ENCODE measurements at regions not wholly inside any gene's neighbourhood (a gene's known extent, or its start where the extent isn't known, plus 50 kb on each side); places are given as distances from the start of the nearest gene placed in this dataset.
"Not testable (repeated sequence)": the region's sequence is repeated elsewhere in the genome, so short reads cannot be mapped to it uniquely, and the experiment has no call there.

DNA sequence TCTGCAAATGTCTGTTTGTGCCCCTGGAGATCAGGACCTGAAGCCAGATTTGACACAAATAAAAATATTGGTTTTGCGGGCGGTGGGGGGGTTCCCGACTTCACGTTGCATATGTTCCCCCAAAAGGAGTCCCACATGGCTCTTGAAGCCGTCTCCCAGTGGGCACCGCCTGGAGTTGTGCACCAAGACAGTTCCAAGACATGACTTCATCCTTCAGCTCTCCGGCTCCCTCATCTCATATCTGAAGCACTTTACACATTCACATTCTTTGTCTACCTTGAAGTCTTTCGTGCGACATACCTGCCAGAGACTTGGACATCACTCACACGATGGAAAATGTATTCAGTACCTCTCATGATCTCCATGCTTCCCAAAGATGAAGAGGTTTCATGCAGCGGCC lies 362.8 kb upstream of the FOXK1 start:
- DNase-seq (ENCODE audit: low spot score), result no peak

GRCh38 chr7:4325732-4326131 lies 356.4 kb upstream of the FOXK1 start:
- no peak for DNase-seq (ENCODE audit: low spot score)

GRCh38 chr7:4331711-4332110 lies 350.4 kb upstream of the FOXK1 start:
- no peak for DNase-seq (ENCODE audit: low spot score)

GRCh38 chr7:4338556-4338955 lies 343.5 kb upstream of the FOXK1 start:
- DNase-seq (ENCODE audit: low spot score), result no peak

DNA sequence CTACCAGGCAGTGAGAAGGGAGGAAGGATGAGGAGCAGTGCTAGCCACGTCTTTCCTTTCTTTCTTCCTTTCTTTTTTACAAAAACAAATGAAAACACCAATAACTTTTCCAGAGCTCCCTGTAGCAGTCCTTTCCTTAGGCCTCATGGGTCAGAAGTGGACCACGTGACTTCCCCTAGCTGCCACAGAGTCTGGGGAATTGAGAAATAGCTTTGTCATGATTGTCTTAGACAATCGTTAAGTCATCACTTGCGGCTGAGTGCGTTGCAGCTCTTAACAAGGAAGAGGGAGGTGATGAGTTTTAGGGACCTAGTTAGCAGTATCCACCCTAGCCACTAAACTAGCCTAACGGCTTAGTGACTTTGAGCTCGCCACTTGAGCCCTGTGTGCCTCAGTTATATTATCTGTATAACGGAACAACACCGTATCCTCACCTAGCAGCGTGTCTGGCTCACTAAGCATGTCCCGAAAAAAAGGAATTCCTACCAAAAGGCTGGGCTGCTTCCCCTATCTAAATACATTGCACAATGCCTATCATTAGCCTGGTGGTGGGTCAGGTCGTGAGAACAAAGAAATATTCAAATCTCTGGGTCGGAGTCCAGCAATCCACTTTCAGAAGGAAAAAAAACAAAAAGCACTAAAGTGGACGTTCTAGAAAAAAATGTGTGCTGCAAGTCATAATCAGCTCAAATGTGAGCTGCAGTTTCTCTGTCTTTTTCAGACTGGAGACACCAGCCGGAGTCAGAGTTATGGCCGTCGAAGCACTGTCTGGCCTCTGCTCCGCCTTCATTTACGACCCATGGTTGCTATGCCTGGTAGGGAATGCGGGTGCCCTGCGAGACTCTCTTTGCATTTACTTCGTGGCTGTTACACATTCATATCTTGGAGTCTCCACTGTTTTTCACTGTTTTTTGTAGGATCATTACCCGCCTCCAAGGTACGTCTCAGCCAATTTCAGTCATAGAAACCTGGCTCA lies 338.5 kb upstream of the FOXK1 start:
- no peak for DNase-seq (ENCODE audit: low spot score)

- DNase-seq (ENCODE audit: low spot score), result no peak
Measured at GRCh38 chr7:4345004-4345403, 337.1 kb upstream of the FOXK1 start.

- DNase-seq (ENCODE audit: low spot score), result no peak
Measured at GRCh38 chr7:4352069-4352468, 330.0 kb upstream of the FOXK1 start.

DNA sequence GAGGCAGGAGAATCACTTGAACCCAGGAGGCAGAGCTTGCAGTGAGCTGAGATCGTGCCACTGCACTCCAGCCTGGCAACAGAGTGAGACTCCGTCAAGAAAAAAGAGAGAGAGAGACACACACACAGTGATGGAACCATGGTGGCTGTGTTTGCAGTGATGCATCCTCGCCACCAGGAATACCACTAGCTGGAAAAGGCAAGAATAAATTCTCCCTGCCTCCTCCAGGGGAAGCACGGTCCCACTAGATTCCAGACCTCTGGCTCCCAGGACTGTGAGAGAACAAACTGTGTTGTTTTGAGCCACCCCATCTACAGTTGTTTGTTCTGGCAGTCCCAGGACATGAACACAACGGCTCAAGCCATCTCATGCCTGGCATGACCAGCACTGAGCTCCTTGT lies 320.3 kb upstream of the FOXK1 start:
- DNase-seq (ENCODE audit: low spot score), result no peak

GRCh38 chr7:4383584-4383983 lies 298.5 kb upstream of the FOXK1 start:
- no peak for DNase-seq (ENCODE audit: low spot score)

GRCh38 chr7:4386190-4386589 lies 295.9 kb upstream of the FOXK1 start:
- DNase-seq (ENCODE audit: low spot score), result peak; percentile 19

DNA sequence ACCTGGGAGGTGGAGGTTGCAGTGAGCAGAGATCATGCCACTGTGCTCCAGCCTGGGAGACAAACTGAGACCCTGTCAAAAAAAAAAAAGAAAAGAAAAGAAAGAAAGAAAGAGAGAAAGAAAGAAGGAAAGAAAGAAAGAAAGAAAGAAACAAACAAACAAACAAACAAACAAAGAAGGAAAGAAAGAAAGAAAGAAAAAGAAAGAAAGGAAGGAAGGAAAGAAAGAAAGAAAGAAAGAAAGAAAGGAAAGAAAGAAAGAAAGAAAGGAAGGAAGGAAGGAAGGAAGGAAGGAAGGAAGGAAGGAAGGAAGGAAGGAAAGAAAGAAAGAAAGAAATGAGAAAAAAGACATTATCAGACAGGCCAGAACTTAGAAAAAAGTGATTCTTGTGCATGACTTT lies 291.0 kb upstream of the FOXK1 start:
- not testable (repeated sequence) for DNase-seq (ENCODE audit: low spot score)

DNA sequence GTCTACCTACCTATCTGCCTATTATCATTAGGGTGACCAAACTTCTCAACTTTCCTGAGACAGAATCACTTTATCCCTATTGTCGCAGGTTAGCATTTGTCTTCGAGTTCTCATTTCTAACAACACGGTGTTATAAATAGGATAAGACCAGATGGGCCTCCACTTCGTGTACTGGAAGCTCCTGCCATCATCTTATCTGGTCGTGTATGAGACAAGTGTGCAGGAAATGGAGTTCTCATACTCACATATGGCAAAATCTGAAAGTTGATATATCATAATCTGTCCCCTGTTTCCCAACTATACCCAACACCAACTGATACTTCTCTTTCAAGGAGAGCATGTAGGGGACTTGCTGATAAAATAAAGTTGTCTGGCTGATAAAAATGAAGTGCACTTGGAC lies 287.4 kb upstream of the FOXK1 start:
- no peak for DNase-seq (ENCODE audit: low spot score)

- no peak for DNase-seq (ENCODE audit: low spot score)
Measured at GRCh38 chr7:4399121-4399520, 283.0 kb upstream of the FOXK1 start.

DNA sequence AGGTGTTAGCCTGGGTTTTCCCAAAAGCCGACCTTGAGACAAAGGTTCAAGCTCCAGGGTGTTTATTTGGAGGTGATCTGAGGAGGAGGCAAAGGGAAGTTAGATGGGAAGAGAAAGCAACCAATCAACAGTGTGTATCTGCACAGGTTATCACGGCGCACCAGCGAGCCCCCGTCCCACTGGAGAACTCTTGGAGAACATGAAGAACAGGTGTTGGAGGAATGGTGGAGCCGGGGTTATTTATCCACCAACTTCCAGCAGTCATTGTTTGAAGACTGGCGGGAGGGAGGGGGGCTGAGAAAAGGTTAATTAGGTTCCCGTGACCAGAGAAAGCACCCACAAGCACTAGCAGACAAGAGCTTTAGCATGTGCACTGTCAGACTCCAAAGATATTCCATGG lies 282.5 kb upstream of the FOXK1 start:
- DNase-seq (ENCODE audit: low spot score), result no peak

GRCh38 chr7:4406288-4407058 lies 275.6 kb upstream of the FOXK1 start:
- no peak for DNase-seq (ENCODE audit: low spot score)

- DNase-seq (ENCODE audit: low spot score), result no peak
Measured at GRCh38 chr7:4409946-4410345, 272.1 kb upstream of the FOXK1 start.

DNA sequence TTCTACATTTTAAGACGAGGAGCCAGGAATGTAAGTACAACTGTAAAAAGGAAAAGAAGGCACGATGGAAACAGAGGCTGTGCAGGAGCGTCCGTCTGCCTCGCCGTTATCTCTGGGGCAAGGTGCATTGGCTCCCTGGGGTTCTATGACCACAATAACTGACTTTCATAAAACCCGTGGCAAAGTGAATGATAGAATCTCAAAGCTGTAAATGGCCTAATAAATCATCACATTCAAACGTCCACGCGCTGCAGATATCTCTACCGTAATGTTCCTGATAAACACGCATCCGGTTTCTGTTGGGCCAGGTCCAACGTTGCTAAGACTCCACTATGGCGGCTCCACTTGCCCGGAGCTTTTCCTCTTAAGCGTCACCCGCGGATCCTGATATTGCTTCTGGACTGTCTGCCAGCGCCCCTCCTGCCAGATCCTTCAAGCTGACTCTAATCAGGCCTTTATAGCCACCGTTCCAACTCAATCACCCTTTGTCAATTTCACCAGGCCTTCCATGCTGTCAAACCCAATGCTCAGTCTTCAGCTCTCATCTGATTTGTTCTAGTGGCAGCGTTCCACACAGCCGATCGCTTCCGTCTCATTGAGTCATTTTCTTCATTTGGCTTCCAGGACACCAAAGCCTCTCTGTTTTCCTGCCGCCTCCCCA lies 265.6 kb upstream of the FOXK1 start:
- DNase-seq (ENCODE audit: low spot score), result peak; percentile 12

GRCh38 chr7:4428526-4428925 lies 253.6 kb upstream of the FOXK1 start:
- DNase-seq (ENCODE audit: low spot score), result no peak

DNA sequence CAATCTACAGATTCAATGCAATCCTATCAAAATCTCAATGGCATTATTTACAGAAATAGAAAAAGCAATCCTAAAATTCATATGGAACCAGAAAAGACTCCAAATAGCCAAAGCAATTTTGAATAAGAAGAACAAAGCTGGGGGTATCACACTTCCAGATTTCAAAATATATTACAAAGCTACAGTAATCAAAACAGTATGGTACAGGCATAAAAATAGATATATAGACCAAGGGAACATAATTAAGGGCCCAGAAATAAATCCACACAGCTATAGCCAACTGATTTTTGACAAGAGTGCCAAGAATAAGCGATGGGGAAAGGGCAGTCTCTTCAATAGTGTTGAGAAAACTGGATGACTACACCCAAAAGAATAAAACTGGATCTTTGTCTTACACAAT lies 251.9 kb upstream of the FOXK1 start:
- no peak for DNase-seq (ENCODE audit: low spot score)

- no peak for DNase-seq (ENCODE audit: low spot score)
Measured at GRCh38 chr7:4434306-4434705, 247.8 kb upstream of the FOXK1 start.

DNA sequence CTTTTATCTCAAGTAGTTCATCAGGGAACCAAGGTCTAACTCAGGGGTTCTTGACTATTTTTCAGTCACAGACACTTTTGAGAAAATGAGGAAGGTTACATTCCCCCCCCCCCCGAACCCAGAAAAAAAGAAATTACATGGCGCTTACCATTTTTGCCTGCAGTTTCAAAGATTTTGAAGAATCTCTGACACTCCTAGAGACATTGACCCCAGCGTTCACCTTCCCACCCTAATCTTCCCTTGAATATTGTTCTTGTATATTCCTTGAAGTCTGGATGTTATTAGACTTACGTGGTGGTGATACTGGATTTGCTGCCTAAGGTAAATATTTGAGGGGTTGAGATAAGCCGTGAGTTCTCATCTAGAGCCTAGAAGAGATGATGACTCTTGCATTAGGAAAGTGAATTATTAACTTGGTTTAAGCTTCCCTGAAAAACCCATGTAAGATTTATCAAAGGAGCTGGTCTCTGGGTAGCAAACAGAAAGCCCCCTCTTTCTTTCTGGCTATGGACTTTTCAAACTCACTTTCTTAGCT lies 245.7 kb upstream of the FOXK1 start:
- no peak for DNase-seq (ENCODE audit: low spot score)

DNA sequence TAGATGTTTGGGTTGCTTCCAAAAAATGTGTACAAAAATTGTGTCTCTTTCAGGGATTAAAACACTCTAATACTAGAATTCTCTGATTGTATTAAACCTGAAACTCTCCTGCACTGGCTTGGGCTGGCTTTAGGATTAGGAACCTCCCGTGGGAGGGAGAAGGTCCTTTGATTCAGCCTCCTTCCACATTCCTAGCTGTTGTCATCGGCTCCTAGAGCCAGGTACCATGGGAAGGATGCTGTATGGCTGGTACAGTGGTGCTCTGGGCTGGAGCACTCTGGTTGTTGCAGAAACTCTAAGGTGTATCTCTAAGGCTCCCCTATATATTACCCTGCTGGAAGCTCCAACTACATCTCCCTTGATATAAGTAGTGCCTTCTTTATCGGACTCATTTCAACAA lies 245.2 kb upstream of the FOXK1 start:
- no peak for DNase-seq (ENCODE audit: low spot score)

All from A172 (cell line).